Erythroblast (primary cell): ENCODE measurements at regions not wholly inside any gene's neighbourhood (a gene's known extent, or its start where the extent isn't known, plus 50 kb on each side); places are given as distances from the start of the nearest gene placed in this dataset.

Experiments
- GATA1 ChIP-seq: IDR thresholded peaks from 2 replicates; pipeline ENCODE4 v1.6.1; 2011; ENCODE audit warnings: low read depth, mild to moderate bottlenecking, control low read depth, low read length, moderate library complexity
- POLR2A ChIP-seq: IDR thresholded peaks from 2 replicates; pipeline ENCODE4 v1.6.1; 2011; ENCODE audit warnings: mild to moderate bottlenecking, low read length

DNA sequence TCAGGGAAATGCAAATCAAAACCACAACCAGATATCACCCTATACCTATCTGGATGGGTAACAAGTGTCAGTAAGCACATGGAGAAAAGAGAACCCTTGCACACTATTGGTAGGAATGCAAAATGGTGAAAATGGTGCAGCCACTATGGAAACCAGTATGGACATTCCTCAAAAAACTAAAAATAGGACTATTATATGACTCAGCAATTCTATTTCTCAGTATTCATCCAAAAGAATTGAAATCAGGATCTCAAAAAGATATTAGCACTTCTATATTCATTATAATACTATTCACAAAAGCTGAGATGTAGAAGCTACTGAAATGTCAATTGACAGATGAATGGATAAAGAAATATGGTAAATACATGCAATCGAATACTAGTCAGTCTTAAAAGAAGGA lies 491.1 kb upstream of the MYT1L start:
- no peak for TF ChIP-seq POLR2A
- no peak for TF ChIP-seq GATA1
